Hepatocyte (in vitro differentiated cells): ENCODE measurements at regions not wholly inside any gene's neighbourhood (a gene's known extent, or its start where the extent isn't known, plus 50 kb on each side); places are given as distances from the start of the nearest gene placed in this dataset.
"Not testable (repeated sequence)": the region's sequence is repeated elsewhere in the genome, so short reads cannot be mapped to it uniquely, and the experiment has no call there.

Experiments
- DNase-seq: peaks from one replicate; pipeline ENCODE4 v3.0.0-alpha.2; 2016; ENCODE audit warnings: low spot score
- H2AFZ ChIP-seq: fragments of 200-600 bp; sonication (generic); 2 replicates; pipeline ENCODE4 v1.6.0; 2016; ENCODE audit warnings: antibody characterized with exemption, mild to moderate bottlenecking
- H3K27ac ChIP-seq: fragments of 200-600 bp; sonication (generic); 2 replicates; pipeline ENCODE4 v1.5.1; 2016; ENCODE audit warnings: mild to moderate bottlenecking
- H3K27me3 ChIP-seq: fragments of 200-600 bp; sonication (generic); 2 replicates; pipeline ENCODE4 v1.6.1; 2016
- H3K36me3 ChIP-seq: fragments of 200-600 bp; sonication (generic); replicated peaks from 2 replicates; pipeline ENCODE4 v1.5.1; 2016; ENCODE audit warnings: low read depth; ENCODE audit not compliant: insufficient read depth
- H3K4me1 ChIP-seq: fragments of 200-600 bp; sonication (generic); 2 replicates; pipeline ENCODE4 v1.5.1; 2016; ENCODE audit warnings: mild to moderate bottlenecking, moderate library complexity; ENCODE audit not compliant: insufficient read depth
- H3K4me2 ChIP-seq: fragments of 200-600 bp; sonication (generic); 2 replicates; pipeline ENCODE4 v1.6.0; 2016
- H3K4me3 ChIP-seq: fragments of 200-600 bp; sonication (generic); 2 replicates; pipeline ENCODE4 v1.5.1; 2016; ENCODE audit warnings: mild to moderate bottlenecking
- H3K79me2 ChIP-seq: fragments of 200-600 bp; sonication (generic); 2 replicates; pipeline ENCODE4 v1.6.0; 2017; ENCODE audit warnings: mild to moderate bottlenecking
- H3K9me2 ChIP-seq: fragments of 200-600 bp; sonication (generic); replicated peaks from 2 replicates; pipeline ENCODE4 v1.6.0; 2017; ENCODE audit warnings: mild to moderate bottlenecking; ENCODE audit not compliant: insufficient read depth
- H3K9me3 ChIP-seq: fragments of 200-600 bp; sonication (generic); 2 replicates; pipeline ENCODE4 v1.5.1; 2016; ENCODE audit warnings: low read depth, mild to moderate bottlenecking
- H4K20me1 ChIP-seq: fragments of 200-600 bp; sonication (generic); 2 replicates; pipeline ENCODE4 v1.6.0; 2016; ENCODE audit warnings: mild to moderate bottlenecking; ENCODE audit not compliant: insufficient read depth, poor library complexity, severe bottlenecking
- CTCF ChIP-seq: fragments of 200-600 bp; sonication (generic); IDR thresholded peaks from 2 replicates; pipeline ENCODE4 v1.5.1; 2016; ENCODE audit warnings: antibody characterized with exemption, mild to moderate bottlenecking; ENCODE audit not compliant: poor library complexity
- EZH2 ChIP-seq: fragments of 200-600 bp; sonication (generic); IDR thresholded peaks from 2 replicates; pipeline ENCODE4 v1.6.1; 2016; ENCODE audit warnings: antibody characterized with exemption, mild to moderate bottlenecking, borderline replicate concordance
- EZH2phosphoT487 ChIP-seq: fragments of 200-600 bp; sonication (generic); IDR thresholded peaks from one replicate; pipeline ENCODE4 v1.6.1; 2018; ENCODE audit warnings: antibody characterized with exemption, mild to moderate bottlenecking, low read depth, moderate library complexity; ENCODE audit not compliant: unreplicated experiment, severe bottlenecking
- WGBS: methylation state at CpG from one replicate; pipeline ENCODE4 v1.1.6; 2016; ENCODE audit warnings: low lambda C conversion rate; ENCODE audit errors: missing lambda C conversion rate; 5-methylcytosine and 5-hydroxymethylcytosine counted together

DNA sequence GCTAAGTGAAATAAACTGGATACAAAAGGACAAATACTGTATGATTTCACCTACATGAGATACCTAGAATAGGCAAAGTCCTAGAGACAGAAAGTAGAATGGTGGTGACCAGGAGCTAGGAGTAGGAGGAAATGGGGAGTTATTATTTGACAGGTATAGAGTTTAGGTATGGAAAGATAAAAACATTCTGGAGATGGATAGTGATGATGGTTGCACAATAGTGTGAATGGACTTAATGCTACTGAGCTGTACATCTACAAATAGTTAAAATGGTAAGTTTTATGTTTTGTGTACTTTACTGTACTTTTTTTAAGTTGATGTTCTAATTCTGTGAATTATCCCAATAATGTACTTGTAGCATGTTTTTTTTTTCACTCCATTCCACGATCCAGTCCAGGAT lies 59.5 kb upstream of the RALGPS2 start:
- no peak overlapping the region for H3K4me2 ChIP-seq
- 79% methylated on average over 1 of the region's 1 CpG for WGBS

GRCh38 chr1:178666891-178667290 lies 58.2 kb upstream of the RALGPS2 start:
- not testable (repeated sequence) for H3K4me2 ChIP-seq, H2AFZ ChIP-seq, H3K79me2 ChIP-seq, H3K9me3 ChIP-seq, DNase-seq, H4K20me1 ChIP-seq, H3K9me2 ChIP-seq, H3K27me3 ChIP-seq, H3K4me3 ChIP-seq, H3K36me3 ChIP-seq, H3K4me1 ChIP-seq, H3K27ac ChIP-seq
- 85% methylated on average over 9 of the region's 9 CpGs for WGBS

More for the DNA sequence above, 59.5 kb upstream of the RALGPS2 start:
- H3K9me3 ChIP-seq: no peaks in the 10 kb centered on the region
- no peak overlapping the region for H2AFZ ChIP-seq
- no peaks in the 10 kb centered on the region for H3K9me2 ChIP-seq
- TF ChIP-seq EZH2phosphoT487 (no peak), EZH2 (no peak), CTCF (no peak)
- DNase-seq: no peak
- no peaks in the 10 kb centered on the region for H3K79me2 ChIP-seq
- no peak overlapping the region for H3K27ac ChIP-seq
- no peaks in the 10 kb centered on the region for H3K4me1 ChIP-seq
- H3K4me3 ChIP-seq: no peak overlapping the region
- no peaks in the 10 kb centered on the region for H4K20me1 ChIP-seq
- no peaks in the 10 kb centered on the region for H3K36me3 ChIP-seq
- no peaks in the 10 kb centered on the region for H3K27me3 ChIP-seq

- DNase-seq: no peak
- Histone ChIP-seq H2AFZ (no peak overlapping the region), H3K27ac (no peak overlapping the region), H3K9me2 (no peaks in the 10 kb centered on the region), H3K79me2 (no peaks in the 10 kb centered on the region), H3K36me3 (no peaks in the 10 kb centered on the region), H4K20me1 (no peaks in the 10 kb centered on the region), H3K9me3 (no peaks in the 10 kb centered on the region), H3K4me2 (no peak overlapping the region), H3K4me1 (no peaks in the 10 kb centered on the region), H3K27me3 (no peaks in the 10 kb centered on the region), H3K4me3 (no peak overlapping the region)
- no peak for TF ChIP-seq CTCF
- TF ChIP-seq EZH2: no peak
- TF ChIP-seq EZH2phosphoT487: no peak
Observed at GRCh38 chr1:178672434-178672833, 52.6 kb upstream of the RALGPS2 start.

- not testable (repeated sequence) for H3K4me1 ChIP-seq, H3K4me2 ChIP-seq, H3K4me3 ChIP-seq, H2AFZ ChIP-seq, H3K27me3 ChIP-seq, H3K27ac ChIP-seq, H3K9me2 ChIP-seq, H3K36me3 ChIP-seq, DNase-seq, H3K9me3 ChIP-seq, H4K20me1 ChIP-seq, H3K79me2 ChIP-seq
- 100% methylated on average over 1 of the region's 1 CpG for WGBS
Observed at GRCh38 chr1:178674559-178674958, 50.5 kb upstream of the RALGPS2 start.
